Prostate gland (tissue), 2 donors: ENCODE measurements at regions not wholly inside any gene's neighbourhood (a gene's known extent, or its start where the extent isn't known, plus 50 kb on each side); places are given as distances from the start of the nearest gene placed in this dataset.

Experiments
- CTCF ChIP-seq, 4 experiments: fragments of 200-600 bp in 2 of 4; fragments of 450-650 bp in 2 of 4; sonication (generic) in 2 of 4; IDR thresholded peaks; 1 replicate in 3 of 4; 2 replicates in 1 of 4; pipeline ENCODE4 v1.5.1; 2016 to 2019; ENCODE audit warnings: antibody characterized with exemption in 4 of 4, mild to moderate bottlenecking in 2 of 4, moderate library complexity in 2 of 4
- POLR2A ChIP-seq: fragments of 450-650 bp; IDR thresholded peaks from one replicate; pipeline ENCODE4 v1.6.1; 2016; ENCODE audit warnings: antibody characterized with exemption, mild to moderate bottlenecking

- TF ChIP-seq CTCF (IDR thresholded peaks at IDR 0.05) (no peak), POLR2A (no peak)
These were observed 248.8 kb downstream of the SAMD5 start for GRCh38 chr6:147757291-147757690.
